Uterus (tissue), 2 donors: ENCODE measurements at regions not wholly inside any gene's neighbourhood (a gene's known extent, or its start where the extent isn't known, plus 50 kb on each side); places are given as distances from the start of the nearest gene placed in this dataset.

ENCODE experiments used
- POLR2A ChIP-seq, 2 donors: fragments of 450-650 bp; IDR thresholded peaks; one replicate each; pipeline ENCODE4 v1.6.1; 2016; ENCODE audit warnings: antibody characterized with exemption in 2 of 2, mild to moderate bottlenecking in 1 of 2, moderate library complexity in 1 of 2
- TF ChIP-seq, protein P1 (sequence below), 4 experiments: fragments of 200-600 bp in 2 of 4; fragments of 450-650 bp in 2 of 4; sonication (generic) in 2 of 4; IDR thresholded peaks; one replicate each; pipeline ENCODE4 v1.5.1; 2016 to 2019; ENCODE audit warnings: antibody characterized with exemption in 4 of 4, mild to moderate bottlenecking in 2 of 4, moderate library complexity in 1 of 4

DNA sequence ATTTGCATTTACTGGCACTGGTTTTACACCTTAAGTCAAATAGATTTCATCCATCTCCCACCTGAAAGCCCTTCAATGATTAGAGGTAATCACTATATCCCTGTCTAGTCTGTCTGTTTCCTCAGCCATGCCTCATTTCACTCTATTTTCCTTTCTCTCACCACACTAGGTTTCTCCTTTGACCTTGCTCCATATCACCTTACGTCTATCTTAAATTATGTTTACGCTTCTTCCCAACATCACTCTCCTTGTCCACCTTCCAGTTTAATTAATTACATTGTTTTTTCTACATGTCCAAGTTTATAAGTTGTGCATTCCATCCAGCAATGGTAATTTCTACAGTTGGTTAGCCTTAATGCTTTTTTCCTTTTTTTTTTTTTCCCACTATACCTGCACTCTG, 396.7 kb upstream of the PDZRN3 start:
- no peak for TF ChIP-seq POLR2A (IDR thresholded peaks at IDR 0.05)
- TF ChIP-seq, protein P1, sequence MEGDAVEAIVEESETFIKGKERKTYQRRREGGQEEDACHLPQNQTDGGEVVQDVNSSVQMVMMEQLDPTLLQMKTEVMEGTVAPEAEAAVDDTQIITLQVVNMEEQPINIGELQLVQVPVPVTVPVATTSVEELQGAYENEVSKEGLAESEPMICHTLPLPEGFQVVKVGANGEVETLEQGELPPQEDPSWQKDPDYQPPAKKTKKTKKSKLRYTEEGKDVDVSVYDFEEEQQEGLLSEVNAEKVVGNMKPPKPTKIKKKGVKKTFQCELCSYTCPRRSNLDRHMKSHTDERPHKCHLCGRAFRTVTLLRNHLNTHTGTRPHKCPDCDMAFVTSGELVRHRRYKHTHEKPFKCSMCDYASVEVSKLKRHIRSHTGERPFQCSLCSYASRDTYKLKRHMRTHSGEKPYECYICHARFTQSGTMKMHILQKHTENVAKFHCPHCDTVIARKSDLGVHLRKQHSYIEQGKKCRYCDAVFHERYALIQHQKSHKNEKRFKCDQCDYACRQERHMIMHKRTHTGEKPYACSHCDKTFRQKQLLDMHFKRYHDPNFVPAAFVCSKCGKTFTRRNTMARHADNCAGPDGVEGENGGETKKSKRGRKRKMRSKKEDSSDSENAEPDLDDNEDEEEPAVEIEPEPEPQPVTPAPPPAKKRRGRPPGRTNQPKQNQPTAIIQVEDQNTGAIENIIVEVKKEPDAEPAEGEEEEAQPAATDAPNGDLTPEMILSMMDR (IDR thresholded peaks at IDR 0.05) = no peak
